NCI-H1694 treated with DMSO at 0.1 percent for 48 hours (cell line): ENCODE measurements at regions not wholly inside any gene's neighbourhood (a gene's known extent, or its start where the extent isn't known, plus 50 kb on each side); places are given as distances from the start of the nearest gene placed in this dataset.
"Not testable (repeated sequence)": the region's sequence is repeated elsewhere in the genome, so short reads cannot be mapped to it uniquely, and the experiment has no call there.

Experiments used
- DNase-seq: peaks from one replicate; lab custom pipeline; 2025; lab: John Stamatoyannopoulos, UW

DNA sequence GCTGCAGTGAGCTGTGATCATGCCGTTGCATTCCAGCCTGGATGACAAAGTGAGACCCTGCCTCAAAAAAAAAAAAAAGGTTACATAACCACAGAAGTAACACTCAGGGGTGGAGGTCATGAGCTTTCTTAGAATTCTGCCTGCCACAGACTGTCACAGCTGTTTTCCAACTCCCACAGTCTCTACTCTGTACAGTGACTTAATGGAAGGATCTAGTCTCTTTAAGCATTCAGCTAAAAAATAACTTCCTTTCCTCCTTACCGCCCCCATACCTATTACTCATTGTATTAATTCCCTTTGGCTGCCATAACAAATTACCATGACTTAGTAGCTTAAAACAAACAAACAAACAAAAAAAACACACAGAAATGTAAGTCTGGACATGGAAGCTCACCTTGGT lies 99.6 kb upstream of the UBE2E1 start:
- no peak for DNase-seq

DNA sequence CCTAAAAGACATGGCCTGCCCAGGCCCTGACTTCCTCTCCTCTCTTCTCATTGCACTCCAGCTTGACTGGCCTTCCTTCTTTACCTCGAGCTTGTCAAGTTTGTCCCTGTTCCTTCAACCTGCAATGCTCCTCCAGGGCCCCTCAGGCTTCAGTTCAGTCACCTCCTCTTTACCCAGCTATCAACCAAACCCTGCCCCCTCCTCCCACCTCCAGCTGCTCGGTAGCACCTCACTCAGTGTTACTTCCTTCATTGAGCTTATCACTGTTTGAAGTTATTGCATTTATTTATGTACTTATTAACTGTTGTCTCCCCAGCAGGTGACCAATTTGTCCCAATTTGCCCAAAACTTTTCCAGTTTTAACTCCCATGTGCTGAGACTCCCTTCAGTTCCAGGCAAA lies 95.8 kb upstream of the UBE2E1 start:
- DNase-seq: no peak

DNA sequence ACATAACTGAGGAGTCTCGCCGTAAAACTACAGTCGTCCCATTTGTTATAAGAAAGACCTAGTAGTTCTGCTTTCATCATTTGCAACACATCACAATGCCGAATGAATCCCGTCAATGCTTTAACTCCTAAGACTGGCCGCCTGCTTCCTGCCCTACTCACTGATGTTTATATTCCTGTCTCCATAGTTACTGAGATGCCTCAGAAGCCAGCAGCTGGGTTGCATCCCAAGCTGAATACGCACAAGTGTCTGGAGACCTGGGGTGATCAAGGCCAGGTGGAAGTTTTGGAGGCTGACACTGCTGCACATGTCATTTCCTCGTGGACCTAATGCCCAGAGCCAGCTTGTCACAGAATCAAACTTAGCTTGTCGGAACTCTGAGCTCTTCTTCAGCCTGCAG lies 95.2 kb upstream of the UBE2E1 start:
- no peak for DNase-seq

DNA sequence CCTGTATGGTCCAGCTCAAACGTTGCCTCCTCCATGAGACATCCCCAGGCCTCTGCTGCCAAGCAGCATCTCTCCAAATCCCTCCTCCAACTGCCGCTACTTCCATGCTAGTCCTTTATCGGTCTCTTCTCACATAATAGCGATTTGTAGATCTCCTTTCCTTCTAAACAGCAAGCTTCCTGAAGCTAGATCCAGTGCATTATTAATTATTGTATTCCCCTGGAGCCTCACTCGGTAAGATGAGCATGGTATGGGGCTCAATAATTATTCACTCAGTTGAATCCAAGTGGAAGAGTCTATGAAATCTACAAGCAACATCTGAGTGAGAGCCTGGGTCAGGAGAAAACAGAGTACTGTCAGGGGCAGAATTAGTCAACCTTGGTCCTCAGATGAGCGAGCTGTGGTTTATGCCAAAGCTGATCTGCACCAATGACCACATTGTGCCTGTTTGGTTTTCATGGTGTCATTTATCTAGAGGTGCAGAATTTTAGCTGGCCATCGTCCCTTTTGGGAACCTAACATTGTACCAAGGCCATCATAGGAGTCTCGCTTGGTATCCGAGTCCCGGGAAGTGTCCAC lies 93.8 kb upstream of the UBE2E1 start:
- no peak for DNase-seq

DNA sequence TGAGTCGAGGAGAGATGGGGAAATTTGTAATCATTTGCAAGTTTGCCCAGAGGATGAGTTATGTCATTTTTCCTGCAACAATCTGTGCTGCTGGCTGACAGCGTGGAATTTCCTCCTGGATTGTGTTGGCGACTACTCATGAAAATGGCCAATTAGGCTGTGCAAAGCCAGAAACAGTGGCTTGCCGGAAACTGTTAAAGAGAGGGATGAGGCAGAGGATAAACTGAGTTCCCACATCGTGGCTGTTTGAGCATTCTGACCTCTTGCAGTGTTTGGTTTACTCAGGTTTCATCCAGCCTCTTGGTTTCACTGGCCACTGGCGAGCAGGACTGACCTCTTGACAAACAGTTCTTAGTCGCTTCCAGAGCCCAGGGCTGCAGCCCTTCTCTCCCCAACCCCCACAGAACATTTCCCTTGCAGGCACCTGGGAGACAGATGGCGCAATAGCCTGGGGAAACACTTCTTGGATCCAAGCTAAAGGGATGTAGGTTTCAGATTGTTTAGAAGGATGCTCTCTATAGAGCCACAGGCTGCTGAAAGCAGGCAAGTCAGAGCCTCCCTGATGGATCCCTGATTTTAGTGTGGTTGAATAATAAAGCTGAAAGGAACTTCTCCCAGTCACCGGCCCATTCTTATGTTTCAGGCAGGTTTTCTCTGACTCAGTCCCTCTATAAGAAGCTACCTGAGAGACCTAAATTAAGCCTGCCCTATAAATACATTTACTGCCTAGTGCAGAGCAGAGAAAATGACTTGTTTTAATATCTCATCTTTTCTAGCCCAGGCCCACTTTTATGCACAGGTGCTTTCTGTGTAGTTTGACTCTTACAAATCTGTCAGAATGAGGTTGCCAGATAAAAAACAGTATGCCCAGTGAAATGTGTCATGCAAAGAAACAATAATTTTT lies 92.8 kb upstream of the UBE2E1 start:
- DNase-seq: peak; percentile 32

DNA sequence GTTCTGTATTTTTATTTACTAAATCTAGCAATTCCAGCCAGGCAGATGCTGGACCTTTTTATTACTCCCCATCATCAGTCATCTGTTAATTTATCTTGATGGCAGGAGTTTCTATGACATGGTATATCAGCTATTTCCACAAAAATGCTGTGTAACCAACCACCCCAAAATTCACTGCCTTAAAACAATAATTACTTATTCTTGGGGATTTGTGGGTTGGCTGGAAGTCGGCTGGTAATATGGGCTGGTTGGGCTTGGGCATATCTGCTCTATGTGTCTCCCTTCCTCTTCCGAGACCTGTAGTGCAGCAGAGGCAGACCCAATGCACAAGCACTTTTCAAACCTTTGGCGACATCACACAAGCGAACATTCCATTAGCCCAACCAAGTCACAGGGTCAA lies 92.1 kb upstream of the UBE2E1 start:
- no peak for DNase-seq

DNA sequence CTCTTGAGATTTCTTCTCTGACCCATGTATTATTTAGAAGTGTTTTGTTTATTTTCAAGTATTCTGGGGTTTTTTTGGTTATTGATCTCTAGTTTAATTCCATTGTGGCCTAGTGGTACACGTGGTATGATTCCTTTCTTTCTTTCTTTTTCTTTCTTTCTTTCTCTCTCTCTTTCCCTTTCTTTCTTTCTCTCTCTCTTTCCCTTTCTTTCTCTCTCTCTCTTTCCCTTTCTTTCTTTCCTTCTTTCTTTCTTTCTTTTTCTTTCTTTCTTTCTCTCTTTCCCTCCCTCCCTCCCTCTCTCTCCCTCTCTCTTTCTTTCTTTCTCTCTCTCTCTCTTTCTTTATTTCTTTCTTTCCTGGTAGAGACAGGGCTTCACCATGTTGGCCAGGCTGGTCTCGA lies 85.7 kb upstream of the UBE2E1 start:
- no peak for DNase-seq

DNA sequence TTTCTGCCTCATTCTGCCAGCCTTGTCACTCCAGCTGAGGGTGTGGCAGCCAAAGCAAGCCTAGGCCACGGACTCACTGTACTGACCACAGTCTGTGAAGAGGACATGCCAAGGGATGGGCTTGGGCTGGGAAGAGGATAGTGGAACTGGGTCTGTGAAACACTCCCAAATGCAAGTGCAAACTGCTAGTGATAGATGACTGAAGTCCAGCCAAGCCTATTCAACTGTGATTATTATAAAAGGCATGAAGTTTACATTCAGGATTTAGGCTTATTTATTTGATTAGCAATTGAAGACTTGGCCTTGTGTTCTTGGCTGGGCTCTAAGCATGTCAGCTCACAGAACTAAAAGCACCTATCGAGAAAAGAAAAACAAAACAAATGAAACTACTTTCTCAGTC lies 84.9 kb upstream of the UBE2E1 start:
- no peak for DNase-seq

DNA sequence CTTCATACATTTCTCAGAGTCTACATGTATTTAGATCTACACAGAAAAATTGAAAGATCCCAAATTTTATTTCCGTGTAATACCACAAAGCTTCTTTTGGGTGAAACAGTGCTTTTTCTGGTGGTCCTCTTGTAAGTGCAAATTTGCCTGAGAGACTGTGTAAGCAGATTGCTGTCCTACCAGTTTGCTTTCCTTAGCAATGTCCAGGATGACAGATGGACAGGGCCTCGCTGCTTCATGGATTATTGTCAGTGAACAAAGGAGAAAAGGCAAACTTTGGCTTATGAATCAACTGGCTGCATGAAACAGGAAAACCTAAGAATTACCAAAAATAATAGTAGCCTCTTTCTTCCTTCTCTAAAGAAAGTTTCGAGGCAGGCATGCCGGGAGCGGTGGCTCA lies 82.6 kb upstream of the UBE2E1 start:
- no peak for DNase-seq

DNA sequence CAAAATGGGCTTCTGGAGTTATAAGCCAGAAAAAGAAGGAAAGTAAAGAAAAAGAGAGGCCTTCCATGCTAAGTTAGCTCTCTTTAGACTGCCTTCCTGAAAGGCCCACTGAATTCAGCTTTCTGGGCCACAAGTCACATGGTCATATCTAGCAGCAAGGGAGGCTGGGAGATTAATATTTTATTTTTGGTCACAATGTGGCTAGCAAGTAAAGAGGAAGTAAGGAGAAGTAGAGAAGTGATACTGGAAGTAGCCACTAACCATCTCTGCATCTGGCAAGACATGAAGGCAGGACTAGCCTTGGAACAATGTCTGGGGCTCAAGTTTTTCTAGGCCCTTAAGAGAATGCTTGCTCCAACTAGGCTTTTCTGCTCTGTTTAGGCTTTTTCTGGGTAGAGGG lies 81.8 kb upstream of the UBE2E1 start:
- no peak for DNase-seq

DNA sequence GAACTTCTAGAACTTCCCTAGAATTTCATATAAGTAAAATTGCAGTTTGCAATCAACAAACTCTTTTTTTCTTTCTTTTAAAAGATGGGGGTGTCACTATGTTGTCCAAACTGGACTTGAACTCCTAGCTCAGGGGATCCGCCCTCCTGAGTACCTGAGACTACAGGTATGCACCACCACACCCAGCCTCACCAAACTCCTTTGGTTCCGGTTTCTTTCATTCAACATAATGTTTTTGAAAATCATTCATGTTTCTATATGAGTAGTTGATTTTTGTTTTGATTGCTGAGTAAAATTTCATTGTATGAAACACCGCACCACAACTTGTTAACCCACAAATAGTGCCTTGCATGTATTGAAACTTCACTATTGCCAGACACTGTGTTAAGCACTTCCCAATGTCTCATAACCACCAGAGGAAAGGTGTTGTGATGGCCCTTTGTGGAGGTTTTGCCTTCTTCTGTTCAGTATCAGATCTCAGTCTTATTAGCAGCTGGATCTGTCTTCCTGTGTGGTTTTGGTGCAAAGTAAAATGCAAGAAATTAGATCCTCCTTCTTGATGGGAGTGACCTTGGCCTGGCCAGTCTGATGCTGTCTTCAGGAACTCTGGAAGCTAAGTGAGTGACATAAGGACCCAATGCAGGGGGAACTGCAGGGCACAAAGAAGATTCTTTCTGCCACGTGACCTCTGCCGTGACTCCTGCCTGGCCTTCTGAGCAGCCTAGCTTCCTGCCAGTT lies 78.8 kb upstream of the UBE2E1 start:
- no peak for DNase-seq

DNA sequence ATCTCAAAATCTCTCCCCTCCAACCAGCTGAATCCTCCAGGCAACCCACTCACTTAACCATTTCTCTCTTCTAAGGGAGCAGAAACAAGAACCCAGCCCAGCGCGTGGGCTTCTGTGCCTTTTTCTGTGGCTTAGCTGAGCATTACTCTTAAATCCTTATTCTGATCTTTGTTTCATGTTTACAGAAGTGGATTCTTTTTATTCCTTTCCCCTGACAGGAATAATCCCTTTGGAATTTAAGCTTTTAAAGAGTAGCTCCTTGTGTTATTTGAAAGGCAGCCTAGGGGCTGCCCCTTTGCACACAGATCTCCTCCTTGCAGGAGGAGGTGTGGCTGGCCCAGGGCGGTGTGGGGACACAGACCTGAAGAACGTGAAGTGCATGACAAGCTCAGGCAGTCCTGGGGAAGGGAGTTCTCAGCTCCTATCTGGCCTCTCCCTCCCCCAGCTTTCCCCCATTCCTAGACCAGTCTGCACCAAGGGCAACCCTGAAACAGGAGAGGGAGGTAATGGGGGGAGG lies 77.1 kb upstream of the UBE2E1 start:
- DNase-seq: no peak

DNA sequence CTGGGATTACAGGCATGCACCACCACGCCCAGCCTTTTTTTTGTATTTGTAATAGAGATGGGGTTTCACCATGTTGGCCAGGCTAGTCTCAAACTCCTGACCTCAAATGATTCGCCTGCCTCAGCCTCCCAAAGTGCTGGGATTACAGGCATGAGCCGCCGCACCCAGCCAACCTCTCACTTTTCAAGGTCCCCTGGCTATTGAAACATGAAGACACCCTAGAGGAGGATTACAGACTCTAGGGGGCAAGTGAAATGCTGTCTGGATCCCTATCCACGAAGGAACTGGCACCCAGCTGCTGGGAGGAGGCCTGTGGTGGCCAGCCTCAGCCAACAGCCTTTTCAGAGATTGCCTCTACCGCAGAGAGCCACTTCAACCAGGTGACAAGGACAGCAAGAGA lies 76.4 kb upstream of the UBE2E1 start:
- DNase-seq: not testable (repeated sequence)

DNA sequence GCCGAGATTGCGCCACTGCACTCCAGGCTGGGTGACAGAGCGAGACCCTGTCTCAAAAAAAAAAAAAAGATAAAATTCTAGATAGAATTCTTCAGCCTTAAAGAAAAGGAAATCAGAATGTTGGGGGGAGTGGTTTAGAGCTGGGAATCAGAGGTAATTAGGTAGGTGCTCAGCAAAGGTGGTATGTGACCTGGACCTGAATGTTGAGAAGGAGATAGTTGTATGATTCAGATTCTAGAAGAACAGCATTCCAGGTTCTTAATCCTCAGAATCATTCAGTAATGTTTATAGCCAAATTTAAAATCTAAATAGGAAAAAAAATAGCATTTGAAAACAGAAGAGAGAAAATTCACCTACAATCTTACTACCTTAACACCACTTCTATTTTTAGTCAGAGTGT lies 71.3 kb upstream of the UBE2E1 start:
- DNase-seq: no peak

DNA sequence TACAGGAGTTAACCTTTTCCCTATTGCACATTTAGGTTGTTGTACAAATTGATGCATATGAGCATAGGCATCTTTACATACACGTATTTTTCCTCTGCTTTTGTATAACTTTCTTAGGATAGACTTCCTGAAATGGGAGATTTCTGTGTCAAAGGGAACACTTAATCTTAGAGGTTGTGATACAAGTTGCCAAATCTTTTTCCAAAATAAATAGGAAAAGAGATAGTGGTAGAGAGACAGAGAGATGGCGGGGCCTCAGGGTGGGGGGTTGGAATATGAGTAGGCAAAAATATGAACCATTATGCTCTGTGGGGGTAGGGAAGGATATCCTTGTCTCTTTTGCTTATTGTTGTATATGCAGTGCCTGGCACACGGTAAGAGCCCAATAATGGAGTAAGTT lies 70.7 kb upstream of the UBE2E1 start:
- no peak for DNase-seq

DNA sequence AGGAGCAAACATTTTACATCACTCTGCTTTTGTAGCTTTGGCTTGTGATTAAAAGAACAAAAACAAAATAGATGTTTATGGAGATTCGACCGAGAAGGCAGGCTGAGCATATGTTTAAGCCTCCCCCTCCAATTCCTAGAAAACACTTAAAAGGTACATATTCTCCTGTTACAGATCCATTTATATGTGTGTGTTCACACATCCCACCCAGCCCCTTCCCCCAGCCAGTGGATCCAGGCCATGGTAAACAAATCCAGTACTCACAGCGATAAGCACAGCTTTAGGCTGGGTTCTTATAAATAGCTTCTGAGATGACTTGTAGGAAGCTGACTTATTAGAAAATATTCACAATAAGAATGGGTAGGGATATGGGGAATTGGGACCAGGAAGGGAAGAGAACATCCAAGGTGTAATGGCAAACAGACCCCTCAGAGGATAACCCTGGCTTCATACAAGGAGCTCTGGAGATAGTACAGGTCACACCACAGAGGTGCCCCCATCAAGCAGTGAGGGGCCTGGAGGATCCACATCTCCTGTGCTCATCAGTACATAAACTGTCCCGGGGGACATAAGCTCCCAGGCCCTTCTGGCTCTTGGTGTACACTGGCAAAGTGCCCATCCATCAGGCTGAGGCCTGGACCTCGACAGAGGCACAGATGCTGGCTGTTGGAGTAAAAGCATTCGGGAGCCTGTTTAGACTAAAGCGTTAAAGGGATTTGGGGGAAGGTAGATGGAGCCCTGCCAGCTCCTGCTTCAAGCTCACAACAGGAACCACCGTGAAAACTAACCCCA lies 70.0 kb upstream of the UBE2E1 start:
- peak; percentile 70 for DNase-seq

DNA sequence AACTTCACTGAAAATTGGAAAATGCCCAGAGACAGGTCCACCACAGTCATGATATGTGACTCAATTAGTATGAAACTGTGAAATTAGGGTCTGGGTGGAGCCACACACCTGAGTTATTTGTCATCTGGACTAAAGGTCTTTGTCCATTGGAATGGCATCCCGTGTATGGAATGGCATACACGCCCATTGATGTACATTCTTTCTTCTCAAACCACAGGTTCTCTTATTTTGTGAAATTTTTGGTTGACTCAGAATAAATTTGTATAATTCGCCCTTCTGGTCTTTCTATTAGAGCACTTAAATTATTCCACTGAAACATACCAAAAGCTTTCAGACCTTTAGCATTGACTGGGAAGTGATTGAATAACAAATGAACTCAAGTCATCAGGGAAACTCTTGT lies 66.8 kb upstream of the UBE2E1 start:
- DNase-seq: no peak

DNA sequence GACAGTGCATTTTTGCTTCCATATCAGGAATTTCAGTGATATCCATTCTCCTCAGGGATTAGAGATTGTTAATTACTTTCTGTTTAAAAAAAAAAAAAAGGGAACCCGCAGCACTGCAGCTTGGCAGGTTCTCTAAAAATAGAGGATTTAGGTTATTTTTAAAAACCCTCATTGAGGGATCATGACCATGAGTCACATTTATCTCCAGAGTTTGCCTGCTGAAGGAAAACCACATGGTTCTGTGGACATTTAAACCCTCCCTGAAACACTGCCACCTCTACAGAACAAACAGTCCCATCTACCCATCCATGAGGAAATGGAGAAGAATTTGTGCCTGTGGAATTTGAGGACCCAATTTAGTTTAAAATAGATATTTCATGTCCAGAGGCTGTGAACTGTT lies 66.2 kb upstream of the UBE2E1 start:
- no peak for DNase-seq

DNA sequence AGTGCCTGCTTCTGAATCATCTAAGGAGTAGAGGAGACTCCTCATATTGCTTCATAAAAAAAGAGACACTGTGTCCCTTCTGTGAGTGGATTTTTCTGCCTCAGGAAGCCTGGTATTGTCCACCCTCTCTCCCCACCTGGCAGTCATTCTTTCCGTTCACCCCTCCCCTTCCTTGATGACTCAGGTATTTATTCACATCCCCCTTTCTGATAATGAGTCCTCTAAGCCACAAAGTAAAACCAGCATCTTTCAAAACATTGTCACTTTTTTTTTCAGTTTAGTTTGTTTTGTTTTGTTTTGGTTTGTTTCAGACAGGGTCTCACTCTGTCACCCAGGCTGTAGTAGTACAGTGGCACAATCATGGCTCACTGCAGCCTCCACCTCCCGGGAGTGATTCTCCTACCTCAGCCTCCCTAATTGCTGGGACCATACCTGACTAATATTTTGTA lies 65.2 kb upstream of the UBE2E1 start:
- DNase-seq: no peak

DNA sequence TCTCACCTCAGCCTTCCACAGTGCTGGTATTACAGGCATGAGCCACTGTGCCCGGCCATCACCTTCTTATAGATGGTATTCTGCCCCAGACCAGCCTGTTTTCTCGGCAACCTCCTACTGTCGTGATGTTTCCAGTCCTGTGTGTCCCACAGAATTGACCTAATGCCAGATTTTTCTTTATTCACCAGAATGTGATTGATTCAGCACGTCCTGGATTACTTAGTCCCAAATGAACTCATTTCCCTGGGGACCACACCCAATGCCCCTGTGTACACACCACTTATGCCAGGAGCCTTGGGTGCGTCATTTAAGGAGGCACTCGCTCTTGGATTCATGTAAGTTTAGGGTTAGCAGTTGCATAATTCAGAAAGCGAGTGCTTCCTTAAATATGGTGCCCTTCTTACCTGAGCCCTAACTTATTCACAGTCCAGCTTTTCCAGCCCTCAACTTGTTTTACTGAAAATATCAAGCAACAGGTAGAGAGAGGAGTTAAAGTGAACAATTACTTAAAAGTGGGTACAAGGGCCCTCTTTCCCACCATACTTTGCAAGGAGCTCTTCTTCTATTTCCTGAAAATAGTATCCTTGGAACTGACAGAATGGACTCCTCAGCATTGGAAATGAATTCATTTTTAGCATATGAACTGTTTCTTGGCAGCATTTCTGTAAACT lies 64.6 kb upstream of the UBE2E1 start:
- no peak for DNase-seq

DNA sequence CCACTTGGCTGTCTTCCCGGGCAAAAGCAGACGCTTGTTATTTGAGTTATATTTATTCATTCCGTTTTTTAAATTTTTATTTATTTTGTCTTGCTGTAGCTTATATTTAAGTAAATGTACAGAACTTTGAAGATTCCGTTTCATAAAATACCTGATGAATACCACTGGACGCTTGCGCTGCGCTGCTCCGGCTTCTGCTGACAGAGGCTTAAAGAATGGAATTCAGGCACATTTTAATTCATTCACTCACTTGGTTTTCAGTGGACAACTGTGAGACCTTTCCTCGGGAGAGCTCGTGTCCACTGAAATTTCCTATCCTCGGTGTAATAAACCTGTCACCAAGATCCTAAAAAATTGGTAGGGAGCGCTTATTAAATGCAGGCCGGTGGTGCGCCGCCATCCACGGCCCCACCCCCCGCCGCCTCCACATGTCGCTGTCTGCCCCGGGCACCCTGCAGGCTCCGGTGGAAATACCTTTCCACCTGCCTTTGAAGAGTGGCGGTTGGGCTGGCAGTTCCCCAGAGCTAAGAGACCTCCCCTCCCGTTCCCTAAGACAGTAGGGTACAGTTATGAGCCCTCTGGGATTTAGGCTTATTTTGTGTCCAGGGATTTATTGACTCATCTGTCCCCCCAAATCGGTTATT lies 62.5 kb upstream of the UBE2E1 start:
- DNase-seq: no peak
